ENCODE measurements at regions not wholly inside any gene's neighbourhood (a gene's known extent, or its start where the extent isn't known, plus 50 kb on each side); places are given as distances from the start of the nearest gene placed in this dataset.

DNA sequence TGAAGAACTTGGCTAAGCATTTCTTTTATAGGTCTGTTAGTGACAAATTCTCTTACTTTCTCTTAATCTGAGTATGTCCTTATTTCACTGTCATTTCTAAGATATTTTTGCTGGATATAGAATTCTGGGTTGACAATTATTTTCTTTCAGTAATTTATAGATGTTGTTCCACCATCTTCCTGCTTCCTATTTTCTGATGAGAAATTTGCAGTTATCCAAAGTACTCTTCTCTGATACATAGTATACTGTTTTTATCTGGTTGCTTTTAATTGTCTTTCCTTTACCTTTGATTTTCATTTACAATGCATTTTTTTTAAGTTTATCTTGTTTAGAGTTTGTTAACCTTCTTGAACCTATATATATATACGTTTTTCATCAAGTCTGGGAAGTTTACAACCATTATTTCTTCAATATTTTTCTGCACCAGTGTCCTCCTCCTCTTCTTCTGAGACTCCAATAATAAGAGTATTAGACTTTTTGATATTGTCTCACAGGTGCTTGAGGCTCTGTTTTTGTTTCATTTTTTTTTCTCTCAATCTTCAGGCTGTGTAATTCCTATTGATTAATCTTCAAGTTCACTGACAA lies 101.6 kb upstream of the INSIG1 start:
- no peaks in the 10 kb centered on the region for H3K4me1 ChIP-seq (ENCODE audit: control insufficient read depth in 2 of 3, insufficient read depth in 2 of 3, low read depth in 1 of 3, low read length in 3 of 3)
- intact Hi-C loops (cut with DNase I): no loop called here
- H3K4me3 ChIP-seq (ENCODE audit: low read length in 3 of 3): no peak overlapping the region
- H3K9ac ChIP-seq (ENCODE audit: low read length in 3 of 3): no peak overlapping the region
- FAIRE-seq (no peak), DNase-seq (no peak)
- TF ChIP-seq, protein P1, sequence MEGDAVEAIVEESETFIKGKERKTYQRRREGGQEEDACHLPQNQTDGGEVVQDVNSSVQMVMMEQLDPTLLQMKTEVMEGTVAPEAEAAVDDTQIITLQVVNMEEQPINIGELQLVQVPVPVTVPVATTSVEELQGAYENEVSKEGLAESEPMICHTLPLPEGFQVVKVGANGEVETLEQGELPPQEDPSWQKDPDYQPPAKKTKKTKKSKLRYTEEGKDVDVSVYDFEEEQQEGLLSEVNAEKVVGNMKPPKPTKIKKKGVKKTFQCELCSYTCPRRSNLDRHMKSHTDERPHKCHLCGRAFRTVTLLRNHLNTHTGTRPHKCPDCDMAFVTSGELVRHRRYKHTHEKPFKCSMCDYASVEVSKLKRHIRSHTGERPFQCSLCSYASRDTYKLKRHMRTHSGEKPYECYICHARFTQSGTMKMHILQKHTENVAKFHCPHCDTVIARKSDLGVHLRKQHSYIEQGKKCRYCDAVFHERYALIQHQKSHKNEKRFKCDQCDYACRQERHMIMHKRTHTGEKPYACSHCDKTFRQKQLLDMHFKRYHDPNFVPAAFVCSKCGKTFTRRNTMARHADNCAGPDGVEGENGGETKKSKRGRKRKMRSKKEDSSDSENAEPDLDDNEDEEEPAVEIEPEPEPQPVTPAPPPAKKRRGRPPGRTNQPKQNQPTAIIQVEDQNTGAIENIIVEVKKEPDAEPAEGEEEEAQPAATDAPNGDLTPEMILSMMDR (IDR thresholded peaks at IDR 0.05; ENCODE audit: borderline replicate concordance, extremely low read depth, insufficient read depth): no peak
- peaks cover 0 to 6% (median 0%) of the 10 kb centered on the region in 3 donors for H3K9me3 ChIP-seq (ENCODE audit: control insufficient read depth in 2 of 3, insufficient read depth in 1 of 3, low read length in 3 of 3)
- no peaks in the 10 kb centered on the region for H3K27me3 ChIP-seq (ENCODE audit: control insufficient read depth, insufficient read depth, low read length)
- no peak overlapping the region for H3K27ac ChIP-seq (ENCODE audit: low read depth in 2 of 2, low read length in 2 of 2)
- H3K36me3 ChIP-seq (ENCODE audit: control insufficient read depth in 2 of 3, insufficient read depth in 3 of 3, low read length in 3 of 3): no peaks in the 10 kb centered on the region

DNA sequence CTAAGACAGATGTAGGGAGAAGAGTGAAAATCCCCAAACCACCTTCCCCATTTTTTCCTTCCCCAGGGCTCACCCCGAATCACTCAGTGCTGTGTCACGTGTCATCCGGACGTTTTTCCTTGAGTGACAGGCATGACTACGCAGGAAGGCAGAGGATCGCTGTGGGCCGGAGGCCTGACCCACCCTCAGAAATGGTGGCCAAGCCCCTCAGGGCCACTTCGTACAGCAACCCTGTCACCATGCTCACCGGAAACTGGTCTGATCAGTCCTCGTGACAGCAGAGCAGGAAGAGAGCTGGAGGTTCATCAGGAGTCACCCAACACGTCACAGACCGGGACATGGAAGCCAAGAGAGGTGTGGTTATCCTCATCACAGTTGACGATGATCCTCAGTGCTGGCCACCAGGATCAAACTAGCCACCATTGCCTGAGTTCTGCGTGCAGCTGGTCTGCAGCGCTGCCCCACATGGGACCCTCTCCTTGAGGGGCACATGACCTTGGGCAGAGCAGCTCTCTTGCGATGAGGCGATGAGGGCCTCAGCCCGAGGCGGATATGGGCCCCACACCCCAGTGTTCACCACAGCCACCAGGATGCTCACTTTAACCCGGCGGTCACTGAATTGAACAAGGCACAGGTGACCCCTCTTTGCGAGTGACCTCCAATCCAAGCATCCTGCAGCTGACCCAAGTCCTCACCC lies 99.3 kb upstream of the INSIG1 start:
- DNase-seq: no peak
- FAIRE-seq: no peak
- intact Hi-C loops (cut with DNase I): no loop called here

DNA sequence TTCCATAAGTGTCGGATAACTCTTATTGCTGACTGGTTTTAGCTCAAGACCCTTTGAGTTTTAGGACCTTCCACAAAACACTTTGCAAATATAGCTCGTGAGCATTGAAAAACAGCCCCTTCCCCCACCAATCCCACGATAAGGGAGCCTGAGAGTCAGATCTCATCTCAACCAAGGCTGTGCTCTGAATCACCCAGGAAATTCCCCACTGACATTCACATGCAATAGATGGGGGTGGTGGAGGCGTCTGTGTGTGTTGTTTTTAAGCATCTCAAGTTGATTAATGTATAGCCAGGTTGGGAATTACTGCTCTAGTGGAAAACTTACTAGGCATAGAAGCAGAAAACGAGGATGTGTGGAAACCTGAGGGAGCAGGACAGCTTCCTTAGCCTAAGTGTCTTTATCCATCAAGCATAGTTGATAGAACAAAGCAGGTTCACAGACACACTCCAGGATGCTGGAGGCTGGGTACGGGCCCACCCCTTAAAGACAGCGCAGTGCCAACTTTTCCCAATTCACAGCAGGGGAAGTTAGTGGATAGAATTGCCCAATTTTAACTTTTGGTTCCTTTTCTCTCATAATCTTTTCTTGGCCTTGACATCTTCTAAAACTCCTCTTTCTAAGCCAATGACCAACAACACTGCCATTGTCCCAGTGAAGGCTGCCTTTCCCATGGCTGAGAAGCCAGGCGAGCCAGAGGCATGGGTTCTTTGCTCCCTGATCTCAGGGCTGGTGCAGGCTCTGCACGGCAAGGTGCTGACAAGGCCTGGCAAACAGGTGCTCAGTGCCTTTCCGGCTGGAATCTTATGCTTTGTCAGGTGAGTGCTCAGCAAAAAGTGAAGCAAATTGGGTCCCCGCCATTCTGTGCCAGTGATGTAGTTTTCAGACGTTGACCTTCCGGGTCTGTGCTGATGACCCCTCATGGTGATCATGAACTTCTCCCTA lies 98.5 kb upstream of the INSIG1 start:
- intact Hi-C loops (cut with DNase I): no loop called here
- no peak for FAIRE-seq
- Histone ChIP-seq H3K36me3 (ENCODE audit: control insufficient read depth in 2 of 3, insufficient read depth in 3 of 3, low read length in 3 of 3) (no peaks in the 10 kb centered on the region), H3K9ac (ENCODE audit: low read length in 3 of 3) (no peak overlapping the region), H3K9me3 (ENCODE audit: control insufficient read depth in 2 of 3, insufficient read depth in 1 of 3, low read length in 3 of 3) (peaks cover 0 to 6% (median 0%) of the 10 kb centered on the region in 3 donors), H3K4me1 (ENCODE audit: control insufficient read depth in 2 of 3, insufficient read depth in 2 of 3, low read depth in 1 of 3, low read length in 3 of 3) (no peaks in the 10 kb centered on the region), H3K27ac (ENCODE audit: low read depth in 2 of 2, low read length in 2 of 2) (no peak overlapping the region), H3K4me3 (ENCODE audit: low read length in 3 of 3) (no peak overlapping the region), H3K27me3 (ENCODE audit: control insufficient read depth, insufficient read depth, low read length) (no peaks in the 10 kb centered on the region)
- TF ChIP-seq, protein P1 (IDR thresholded peaks at IDR 0.05; ENCODE audit: borderline replicate concordance, extremely low read depth, insufficient read depth): no peak
- peak in 1 of 5 donors; percentile 44 for DNase-seq

More for the DNA sequence above, 99.3 kb upstream of the INSIG1 start:
- Histone ChIP-seq H3K4me3 (ENCODE audit: low read length in 3 of 3) (no peak overlapping the region), H3K9me3 (ENCODE audit: control insufficient read depth in 2 of 3, insufficient read depth in 1 of 3, low read length in 3 of 3) (peaks cover 0 to 6% (median 0%) of the 10 kb centered on the region in 3 donors), H3K27ac (ENCODE audit: low read depth in 2 of 2, low read length in 2 of 2) (no peak overlapping the region), H3K36me3 (ENCODE audit: control insufficient read depth in 2 of 3, insufficient read depth in 3 of 3, low read length in 3 of 3) (no peaks in the 10 kb centered on the region), H3K27me3 (ENCODE audit: control insufficient read depth, insufficient read depth, low read length) (no peaks in the 10 kb centered on the region), H3K4me1 (ENCODE audit: control insufficient read depth in 2 of 3, insufficient read depth in 2 of 3, low read depth in 1 of 3, low read length in 3 of 3) (no peaks in the 10 kb centered on the region), H3K9ac (ENCODE audit: low read length in 3 of 3) (no peak overlapping the region)
- TF ChIP-seq, protein P1 (IDR thresholded peaks at IDR 0.05; ENCODE audit: borderline replicate concordance, extremely low read depth, insufficient read depth): no peak

Measured in kidney (tissue), 13 donors.